ENCODE measurements at regions not wholly inside any gene's neighbourhood (a gene's known extent, or its start where the extent isn't known, plus 50 kb on each side); places are given as distances from the start of the nearest gene placed in this dataset.

DNA sequence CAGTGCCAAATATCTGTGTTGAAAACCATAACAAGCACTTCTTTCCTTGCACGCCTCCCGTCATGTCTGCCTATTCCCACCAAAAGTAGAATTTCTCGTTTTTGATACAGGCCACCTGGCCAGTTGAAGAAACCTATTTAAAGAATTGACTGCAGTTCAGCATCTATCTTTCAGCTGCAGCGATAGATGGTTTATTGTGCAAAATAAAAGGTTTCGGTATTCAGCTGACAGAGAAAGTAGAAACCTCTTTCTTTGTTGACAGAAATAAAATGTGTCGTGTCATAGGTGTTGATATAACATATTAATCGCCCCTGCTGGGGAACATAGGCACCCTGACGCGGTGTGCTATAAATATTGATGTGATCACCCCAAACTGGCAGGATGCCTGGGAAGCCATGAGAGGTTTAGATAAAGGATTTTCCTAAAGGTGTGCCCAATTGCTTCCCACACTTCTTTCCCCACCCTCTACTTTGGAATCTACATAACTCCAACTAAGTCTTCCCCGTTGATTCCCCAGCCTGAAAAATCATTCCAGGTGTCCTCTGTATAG, 570.4 kb downstream of the CCDC85A start:
- no peak for TF ChIP-seq CTCF (IDR thresholded peaks at IDR 0.05; ENCODE audit: borderline replicate concordance, control extremely low read depth, extremely low read depth, insufficient read depth, missing control alignments)
- in situ Hi-C loops (cut with MboI; ENCODE audit: low sequenced_read_pairs, unreplicated experiment): no loop called here
- DNase-seq (ENCODE audit: low spot score): no peak

DNA sequence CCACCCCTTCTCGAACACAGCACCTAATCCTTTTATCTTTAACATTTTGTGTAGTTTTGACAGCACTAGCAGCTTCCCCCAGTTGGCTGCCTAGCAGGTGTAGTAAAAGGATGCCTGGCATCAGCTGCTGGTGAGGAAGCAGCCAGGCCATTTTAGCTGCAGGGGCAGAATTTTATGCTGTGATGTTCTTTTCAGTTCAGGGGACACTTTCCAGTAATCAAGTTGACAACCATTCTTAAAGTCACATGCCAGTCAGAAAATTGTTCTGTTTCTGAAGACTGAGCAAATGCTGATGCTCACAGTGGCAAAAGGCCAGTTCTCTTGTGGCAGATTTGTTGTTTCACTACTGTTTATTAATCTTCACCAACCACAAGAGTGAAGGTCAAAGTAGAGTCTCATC, 570.8 kb downstream of the CCDC85A start:
- no peak for TF ChIP-seq CTCF (IDR thresholded peaks at IDR 0.05; ENCODE audit: borderline replicate concordance, control extremely low read depth, extremely low read depth, insufficient read depth, missing control alignments)
- no peak for DNase-seq (ENCODE audit: low spot score)
- in situ Hi-C loops (cut with MboI; ENCODE audit: low sequenced_read_pairs, unreplicated experiment): no loop called here

DNA sequence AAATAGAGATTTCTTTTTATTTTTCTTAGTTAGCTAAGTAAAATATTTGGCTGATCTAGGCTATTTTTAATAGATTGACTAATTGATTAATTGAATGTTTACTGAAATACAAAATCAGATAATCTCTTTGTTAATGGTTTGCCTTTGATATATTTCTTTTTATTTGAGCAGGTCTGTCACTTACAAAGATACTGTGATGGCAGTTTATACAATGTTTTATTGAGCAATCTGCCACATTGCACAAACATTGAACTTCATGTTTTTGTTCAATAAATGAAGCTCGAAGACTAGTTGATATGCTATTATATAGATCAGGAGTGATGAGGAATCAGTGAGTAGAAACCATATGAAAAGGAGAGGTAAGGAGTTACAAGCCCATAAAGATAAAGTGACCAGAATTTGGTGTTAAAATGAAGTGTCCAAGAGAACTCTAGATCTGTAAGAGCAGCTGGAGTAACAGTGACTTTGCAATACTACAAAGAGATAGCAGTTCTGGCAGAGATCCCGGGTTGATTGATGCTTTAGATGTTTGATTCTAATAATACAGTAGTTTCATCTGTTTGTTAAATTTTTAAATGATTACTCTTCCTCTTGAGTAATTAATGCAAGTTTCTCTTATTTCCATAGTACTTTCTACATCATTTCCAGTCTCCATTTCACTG, 574.2 kb downstream of the CCDC85A start:
- no peak for DNase-seq (ENCODE audit: low spot score)
- in situ Hi-C loops (cut with MboI; ENCODE audit: low sequenced_read_pairs, unreplicated experiment): no loop called here
- no peak for TF ChIP-seq CTCF (IDR thresholded peaks at IDR 0.05; ENCODE audit: borderline replicate concordance, control extremely low read depth, extremely low read depth, insufficient read depth, missing control alignments)

DNA sequence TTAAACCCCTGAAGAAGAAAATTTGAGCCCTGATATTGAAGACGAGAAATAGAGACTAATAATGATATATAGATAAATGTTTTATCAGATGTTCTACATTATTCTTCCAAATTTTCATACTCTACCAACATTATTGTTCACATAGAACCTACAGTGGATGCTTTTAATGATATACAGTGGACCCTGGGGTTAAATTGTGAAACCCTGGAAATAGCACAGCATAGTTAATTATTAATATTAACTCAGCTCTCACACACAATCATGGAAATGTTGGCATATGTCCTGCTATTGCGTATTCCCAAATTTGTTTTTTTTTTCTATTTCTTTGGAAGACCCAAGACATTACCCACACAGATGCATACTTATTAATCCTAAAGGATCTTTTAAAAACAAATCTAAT, 579.9 kb downstream of the CCDC85A start:
- in situ Hi-C loops (cut with MboI; ENCODE audit: low sequenced_read_pairs, unreplicated experiment): no loop called here
- no peak for TF ChIP-seq CTCF (IDR thresholded peaks at IDR 0.05; ENCODE audit: borderline replicate concordance, control extremely low read depth, extremely low read depth, insufficient read depth, missing control alignments)
- no peak for DNase-seq (ENCODE audit: low spot score)

DNA sequence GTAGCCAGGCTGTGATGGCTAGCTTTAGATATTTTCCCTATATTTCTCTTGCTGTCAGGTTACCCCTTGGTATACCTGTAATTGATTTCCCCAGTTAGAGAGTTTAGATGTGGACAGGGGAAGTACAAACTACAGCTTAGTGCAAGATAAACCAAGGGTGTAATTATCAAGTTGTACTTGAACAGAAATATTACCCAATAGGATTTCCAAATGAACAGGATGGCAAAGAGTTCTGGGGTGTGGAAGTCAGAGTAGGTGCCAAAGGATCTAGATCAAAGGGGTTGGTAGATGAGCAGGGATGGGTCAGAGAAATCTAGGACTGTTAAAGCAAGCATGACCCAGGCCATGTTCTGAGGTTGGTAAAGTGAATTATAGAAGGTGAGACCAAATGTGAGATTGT, 585.2 kb downstream of the CCDC85A start:
- DNase-seq (ENCODE audit: low spot score): no peak
- in situ Hi-C loops (cut with MboI; ENCODE audit: low sequenced_read_pairs, unreplicated experiment): no loop called here
- TF ChIP-seq CTCF (IDR thresholded peaks at IDR 0.05; ENCODE audit: borderline replicate concordance, control extremely low read depth, extremely low read depth, insufficient read depth, missing control alignments): no peak

GRCh38 chr2:56770490-56770889, 586.7 kb downstream of the CCDC85A start:
- TF ChIP-seq CTCF (IDR thresholded peaks at IDR 0.05; ENCODE audit: borderline replicate concordance, control extremely low read depth, extremely low read depth, insufficient read depth, missing control alignments): no peak
- DNase-seq (ENCODE audit: low spot score): peak; percentile 1
- in situ Hi-C loops (cut with MboI; ENCODE audit: low sequenced_read_pairs, unreplicated experiment): no loop called here

Data from GM13976 (cell line).